OCI-M1 (cell line): ENCODE measurements at regions not wholly inside any gene's neighbourhood (a gene's known extent, or its start where the extent isn't known, plus 50 kb on each side); places are given as distances from the start of the nearest gene placed in this dataset.

Experiments used
- DNase-seq: peaks from one replicate; lab custom pipeline; 2025; lab: John Stamatoyannopoulos, UW

GRCh38 chr3:157581956-157582636 is 78.9 kb upstream of the VEPH1 start:
- DNase-seq = peak; percentile 54

GRCh38 chr3:157581371-157581770 is 78.2 kb upstream of the VEPH1 start:
- DNase-seq = no peak

- DNase-seq = no peak
Measured at GRCh38 chr3:157578181-157578580, 75.0 kb upstream of the VEPH1 start.

- peak; percentile 43 for DNase-seq
Measured at GRCh38 chr3:157574531-157574930, 71.3 kb upstream of the VEPH1 start.

GRCh38 chr3:157573780-157574378 is 70.7 kb upstream of the VEPH1 start:
- DNase-seq = peak; percentile 10

- DNase-seq = no peak
Measured at GRCh38 chr3:157573281-157573680, 70.1 kb upstream of the VEPH1 start.

GRCh38 chr3:157572559-157573270 is 69.5 kb upstream of the VEPH1 start:
- peak; percentile 73 for DNase-seq

GRCh38 chr3:157566596-157566995 is 63.4 kb upstream of the VEPH1 start:
- no peak for DNase-seq

GRCh38 chr3:157559401-157559800 is 56.2 kb upstream of the VEPH1 start:
- no peak for DNase-seq
